Lung (tissue), 11 donors: ENCODE measurements at regions not wholly inside any gene's neighbourhood (a gene's known extent, or its start where the extent isn't known, plus 50 kb on each side); places are given as distances from the start of the nearest gene placed in this dataset.

ENCODE experiments used
- ATAC-seq: fragments of 200-7000 bp; cut with Tn5 transposase; one replicate; pipeline ENCODE4 v1.9.1; 2020; ENCODE audit warnings: moderate number of reproducible peaks; ENCODE audit not compliant: insufficient read depth, low FRiP score
- DNase-seq, 3 donors: peaks; one replicate each; pipeline ENCODE4 v3.0.0-alpha.2; 2013 to 2017
- H3K27ac ChIP-seq, 2 donors: one replicate each; pipeline ENCODE4 v1.5.1; 2013; ENCODE audit warnings: mild to moderate bottlenecking in 2 of 2, moderate library complexity in 2 of 2, control low read depth in 1 of 2, inconsistent platforms in 1 of 2, low read depth in 1 of 2, low read length in 1 of 2
- H3K27me3 ChIP-seq, 3 donors: one replicate each; pipeline ENCODE4 v1.5.1; 2013; ENCODE audit warnings: low read length in 2 of 3; ENCODE audit not compliant: control insufficient read depth in 3 of 3, insufficient read depth in 3 of 3
- H3K36me3 ChIP-seq, 4 donors: one replicate each; pipeline ENCODE4 v1.5.1; 2013; ENCODE audit warnings: low read length in 4 of 4, mild to moderate bottlenecking in 1 of 4, moderate library complexity in 1 of 4; ENCODE audit not compliant: control insufficient read depth in 4 of 4, insufficient read depth in 4 of 4
- H3K4me1 ChIP-seq, 5 donors: one replicate each; pipeline ENCODE4 v1.5.1; 2013; ENCODE audit warnings: low read length in 5 of 5, mild to moderate bottlenecking in 2 of 5, moderate library complexity in 1 of 5; ENCODE audit not compliant: control insufficient read depth in 5 of 5, insufficient read depth in 5 of 5
- H3K4me3 ChIP-seq: one replicate; pipeline ENCODE4 v1.5.1; 2013; ENCODE audit warnings: mild to moderate bottlenecking, control low read depth, moderate library complexity
- H3K9ac ChIP-seq, 2 donors: one replicate each; pipeline ENCODE4 v1.5.1; 2013; ENCODE audit warnings: low read length in 2 of 2, control low read depth in 1 of 2; ENCODE audit not compliant: insufficient read depth in 1 of 2
- H3K9me3 ChIP-seq, 4 donors: one replicate each; pipeline ENCODE4 v1.5.1; 2013; ENCODE audit warnings: low read length in 3 of 4, mild to moderate bottlenecking in 1 of 4, moderate library complexity in 1 of 4; ENCODE audit not compliant: control insufficient read depth in 4 of 4, insufficient read depth in 3 of 4
- CTCF ChIP-seq: IDR thresholded peaks from 2 replicates; pipeline ENCODE4 v1.5.1; 2012; ENCODE audit warnings: mild to moderate bottlenecking; ENCODE audit errors: control extremely low read depth, extremely low read depth
- WGBS, 2 donors: extraction: QIAGEN DNeasy Blood & Tissue Kit; methylation state at CpG; one replicate each; pipeline ENCODE4 v1.1.7; 2013; 5-methylcytosine and 5-hydroxymethylcytosine counted together
- donor health status: control.
- donor health status: control.
- donor health status: Bipolar disorder and iron deficiency.
- donor health status: healthy.
- donor health status: DM: yes; HTN: yes; CAD: no.

- Histone ChIP-seq H3K27ac (no peak overlapping the region), H3K4me1 (peaks cover 0 to 8% (median 0%) of the 10 kb centered on the region in 5 donors), H3K4me3 (no peak overlapping the region), H3K9ac (no peak overlapping the region), H3K27me3 (no peaks in the 10 kb centered on the region), H3K36me3 (no peaks in the 10 kb centered on the region), H3K9me3 (no peaks in the 10 kb centered on the region)
- TF ChIP-seq CTCF = no peak
- ATAC-seq = no peak
- DNase-seq = no peak
Observed at GRCh38 chr4:124523816-124524215, 188.7 kb downstream of the ANKRD50 start.

GRCh38 chr4:124525524-124525923, 187.0 kb downstream of the ANKRD50 start:
- Histone ChIP-seq H3K9ac (no peak overlapping the region), H3K27ac (no peak overlapping the region), H3K4me1 (peaks cover 0 to 8% (median 0%) of the 10 kb centered on the region in 5 donors), H3K27me3 (no peaks in the 10 kb centered on the region), H3K36me3 (no peaks in the 10 kb centered on the region), H3K4me3 (no peak overlapping the region), H3K9me3 (no peaks in the 10 kb centered on the region)
- no peak for ATAC-seq
- no peak for TF ChIP-seq CTCF
- WGBS, 2 donors = 92 to 100% methylated on average over 4 of the region's 4 CpGs
- no peak for DNase-seq

GRCh38 chr4:124526331-124526730, 186.2 kb downstream of the ANKRD50 start:
- no peak overlapping the region for H3K27ac ChIP-seq
- H3K36me3 ChIP-seq = no peaks in the 10 kb centered on the region
- no peak overlapping the region for H3K9ac ChIP-seq
- no peaks in the 10 kb centered on the region for H3K9me3 ChIP-seq
- H3K4me1 ChIP-seq = peaks cover 0 to 8% (median 0%) of the 10 kb centered on the region in 5 donors
- H3K27me3 ChIP-seq = no peaks in the 10 kb centered on the region
- DNase-seq (peak in 1 of 3 donors; percentile 24), ATAC-seq (no peak)
- H3K4me3 ChIP-seq = no peak overlapping the region
- no peak for TF ChIP-seq CTCF
- 14 to 19% methylated on average over 2 of the region's 2 CpGs for WGBS, 2 donors

GRCh38 chr4:124526769-124527168, 185.8 kb downstream of the ANKRD50 start:
- Histone ChIP-seq H3K4me1 (peaks cover 0 to 8% (median 0%) of the 10 kb centered on the region in 5 donors), H3K27me3 (no peaks in the 10 kb centered on the region), H3K27ac (peak overlapping the region in 1 of 2 donors; percentile 31), H3K36me3 (no peaks in the 10 kb centered on the region), H3K4me3 (no peak overlapping the region), H3K9ac (no peak overlapping the region), H3K9me3 (no peaks in the 10 kb centered on the region)
- ATAC-seq (no peak), DNase-seq (peak in 1 of 3 donors; percentile 50)
- TF ChIP-seq CTCF = no peak
- 41 to 43% methylated on average over 4 of the region's 4 CpGs for WGBS, 2 donors
